ENCODE measurements at regions not wholly inside any gene's neighbourhood (a gene's known extent, or its start where the extent isn't known, plus 50 kb on each side); places are given as distances from the start of the nearest gene placed in this dataset.
"Not testable (repeated sequence)": the region's sequence is repeated elsewhere in the genome, so short reads cannot be mapped to it uniquely, and the experiment has no call there.

DNA sequence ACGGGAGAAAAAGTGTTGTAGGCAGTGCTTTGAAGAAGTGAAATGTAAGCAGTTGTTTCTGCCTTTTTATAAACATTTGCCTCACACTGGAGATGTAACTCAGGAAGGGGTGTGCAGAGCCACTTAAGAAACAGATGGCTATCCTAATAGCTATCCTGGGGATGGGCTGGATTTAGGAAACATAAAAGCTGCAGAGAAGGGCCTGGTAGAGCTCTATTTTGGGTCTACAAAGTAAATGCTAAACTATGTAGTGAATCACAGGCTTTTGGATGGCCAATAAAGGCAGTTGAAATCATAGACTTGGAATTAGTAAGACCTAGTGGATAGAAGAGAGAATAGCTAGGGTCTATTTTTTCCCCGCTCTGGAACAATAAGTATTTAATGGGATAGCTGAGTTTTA lies 79.9 kb upstream of the AGR3 start:
- no peaks in the 10 kb centered on the region for H3K9me3 Mint-ChIP-seq
- no peak overlapping the region for H3K27ac ChIP-seq (ENCODE audit: low read length)
- H3K36me3 Mint-ChIP-seq: no peaks in the 10 kb centered on the region
- WGBS (ENCODE audit: insufficient coverage): 87% methylated on average over 2 of the region's 2 CpGs
- no peaks in the 10 kb centered on the region for H3K36me3 ChIP-seq (ENCODE audit: control insufficient read depth, insufficient read depth, low read length)
- peaks cover 6% of the 10 kb centered on the region for H3K9me3 ChIP-seq (ENCODE audit: control insufficient read depth, insufficient read depth, low read length)
- no peak for DNase-seq
- intact Hi-C loops (cut with micrococcal nuclease): no loop called here
- H3K27me3 Mint-ChIP-seq (ENCODE audit: low read depth in 2 of 2): no peaks in the 10 kb centered on the region
- TF ChIP-seq, protein P1, sequence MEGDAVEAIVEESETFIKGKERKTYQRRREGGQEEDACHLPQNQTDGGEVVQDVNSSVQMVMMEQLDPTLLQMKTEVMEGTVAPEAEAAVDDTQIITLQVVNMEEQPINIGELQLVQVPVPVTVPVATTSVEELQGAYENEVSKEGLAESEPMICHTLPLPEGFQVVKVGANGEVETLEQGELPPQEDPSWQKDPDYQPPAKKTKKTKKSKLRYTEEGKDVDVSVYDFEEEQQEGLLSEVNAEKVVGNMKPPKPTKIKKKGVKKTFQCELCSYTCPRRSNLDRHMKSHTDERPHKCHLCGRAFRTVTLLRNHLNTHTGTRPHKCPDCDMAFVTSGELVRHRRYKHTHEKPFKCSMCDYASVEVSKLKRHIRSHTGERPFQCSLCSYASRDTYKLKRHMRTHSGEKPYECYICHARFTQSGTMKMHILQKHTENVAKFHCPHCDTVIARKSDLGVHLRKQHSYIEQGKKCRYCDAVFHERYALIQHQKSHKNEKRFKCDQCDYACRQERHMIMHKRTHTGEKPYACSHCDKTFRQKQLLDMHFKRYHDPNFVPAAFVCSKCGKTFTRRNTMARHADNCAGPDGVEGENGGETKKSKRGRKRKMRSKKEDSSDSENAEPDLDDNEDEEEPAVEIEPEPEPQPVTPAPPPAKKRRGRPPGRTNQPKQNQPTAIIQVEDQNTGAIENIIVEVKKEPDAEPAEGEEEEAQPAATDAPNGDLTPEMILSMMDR (IDR thresholded peaks at IDR 0.05): no peak
- ATAC-seq: no peak
- no peak overlapping the region for H3K27ac Mint-ChIP-seq
- no peaks in the 10 kb centered on the region for H3K27me3 ChIP-seq (ENCODE audit: control insufficient read depth, insufficient read depth, low read length)
- H3K4me3 Mint-ChIP-seq: no peak overlapping the region
- no peaks in the 10 kb centered on the region for H3K4me1 Mint-ChIP-seq
- H3K4me3 ChIP-seq (ENCODE audit: low read length): no peak overlapping the region
- H3K4me1 ChIP-seq (ENCODE audit: control insufficient read depth, insufficient read depth, low read length): no peaks in the 10 kb centered on the region

DNA sequence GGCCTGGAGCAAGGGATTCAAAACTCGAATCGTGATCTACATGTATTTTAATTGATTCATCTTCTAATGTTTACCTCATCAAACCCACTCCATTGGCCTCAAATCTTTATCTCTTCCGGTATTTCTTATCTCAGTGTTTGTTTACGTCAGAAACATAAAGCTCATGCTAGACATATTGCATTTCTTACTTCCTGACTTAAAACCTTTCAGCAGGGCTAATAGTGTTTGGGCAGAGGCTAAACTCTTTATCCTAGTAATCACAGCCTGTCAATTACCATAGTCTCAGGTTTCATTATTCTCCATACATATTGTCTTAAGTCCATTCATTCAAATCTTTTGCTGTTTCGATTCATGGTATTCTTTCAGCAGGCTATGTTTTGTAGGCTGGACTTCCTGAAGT lies 81.3 kb upstream of the AGR3 start:
- Mint-ChIP-seq H3K27ac (no peak overlapping the region), H3K9me3 (no peaks in the 10 kb centered on the region), H3K4me1 (no peaks in the 10 kb centered on the region), H3K4me3 (no peak overlapping the region), H3K36me3 (no peaks in the 10 kb centered on the region), H3K27me3 (ENCODE audit: low read depth in 2 of 2) (no peaks in the 10 kb centered on the region)
- Histone ChIP-seq H3K4me3 (ENCODE audit: low read length) (no peak overlapping the region), H3K4me1 (ENCODE audit: control insufficient read depth, insufficient read depth, low read length) (no peaks in the 10 kb centered on the region), H3K27ac (ENCODE audit: low read length) (no peak overlapping the region), H3K9me3 (ENCODE audit: control insufficient read depth, insufficient read depth, low read length) (peaks cover 6% of the 10 kb centered on the region), H3K36me3 (ENCODE audit: control insufficient read depth, insufficient read depth, low read length) (no peaks in the 10 kb centered on the region), H3K27me3 (ENCODE audit: control insufficient read depth, insufficient read depth, low read length) (no peaks in the 10 kb centered on the region)
- ATAC-seq (no peak), DNase-seq (no peak)
- intact Hi-C loops (cut with micrococcal nuclease): no loop called here
- WGBS (ENCODE audit: insufficient coverage): 86% methylated on average over 5 of the region's 5 CpGs
- TF ChIP-seq, protein P1 (IDR thresholded peaks at IDR 0.05): no peak

DNA sequence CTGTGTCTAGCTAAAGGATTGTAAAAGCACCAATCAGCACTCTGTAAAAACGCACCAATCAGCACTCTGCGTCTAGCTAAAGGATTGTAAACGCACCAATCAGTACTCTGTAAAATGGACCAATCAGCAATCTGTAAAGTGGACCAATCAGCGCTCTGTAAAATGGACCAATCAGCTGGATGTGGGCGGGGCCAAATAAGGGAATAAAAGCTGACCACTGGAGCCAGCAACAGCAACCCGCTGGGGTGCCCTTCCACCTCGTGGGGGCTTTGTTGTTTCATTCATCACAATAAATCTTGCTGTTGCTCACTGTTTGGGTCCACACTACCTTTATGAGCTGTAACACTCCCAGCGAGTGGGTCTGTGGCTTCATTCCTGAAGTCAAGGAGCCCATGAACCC lies 83.9 kb upstream of the AGR3 start:
- H3K36me3 ChIP-seq (ENCODE audit: control insufficient read depth, insufficient read depth, low read length); H3K4me1 ChIP-seq (ENCODE audit: control insufficient read depth, insufficient read depth, low read length); intact Hi-C loops (cut with micrococcal nuclease); H3K27me3 ChIP-seq (ENCODE audit: control insufficient read depth, insufficient read depth, low read length); H3K4me3 ChIP-seq (ENCODE audit: low read length); H3K27ac ChIP-seq (ENCODE audit: low read length); H3K4me1 Mint-ChIP-seq; H3K4me3 Mint-ChIP-seq; H3K9me3 ChIP-seq (ENCODE audit: control insufficient read depth, insufficient read depth, low read length); DNase-seq; H3K9me3 Mint-ChIP-seq; H3K27ac Mint-ChIP-seq; ATAC-seq; H3K36me3 Mint-ChIP-seq; H3K27me3 Mint-ChIP-seq (ENCODE audit: low read depth in 2 of 2): not testable (repeated sequence)
- WGBS (ENCODE audit: insufficient coverage): 87% methylated on average over 8 of the region's 8 CpGs

DNA sequence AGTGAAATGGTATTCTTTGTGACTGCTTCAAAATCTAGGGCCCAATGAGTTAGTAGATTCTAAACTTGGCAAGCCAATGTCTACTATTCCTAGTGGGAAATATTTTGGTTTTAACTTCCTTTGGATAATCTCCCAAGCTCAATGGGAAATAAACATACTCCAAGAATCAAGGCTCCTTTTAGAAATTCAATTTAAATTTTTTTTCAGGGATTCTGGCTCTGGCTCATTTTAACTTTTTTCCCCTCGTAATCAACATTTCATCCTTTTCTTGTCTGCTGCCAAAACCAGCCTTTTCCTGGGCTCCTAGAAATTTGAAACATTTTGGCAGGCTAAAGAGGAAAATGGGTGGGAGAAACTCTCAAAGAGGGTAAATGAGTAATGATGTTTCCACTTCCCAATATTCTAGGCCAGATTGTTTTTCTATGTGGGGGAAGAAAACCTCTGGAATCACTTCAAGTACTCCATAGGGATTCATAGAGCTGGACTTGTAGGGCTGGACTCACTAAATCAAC lies 85.6 kb upstream of the AGR3 start:
- intact Hi-C loops (cut with micrococcal nuclease): no loop called here
- peaks cover 6% of the 10 kb centered on the region for H3K9me3 ChIP-seq (ENCODE audit: control insufficient read depth, insufficient read depth, low read length)
- H3K27ac Mint-ChIP-seq: no peak overlapping the region
- H3K27me3 ChIP-seq (ENCODE audit: control insufficient read depth, insufficient read depth, low read length): no peaks in the 10 kb centered on the region
- H3K4me1 ChIP-seq (ENCODE audit: control insufficient read depth, insufficient read depth, low read length): no peaks in the 10 kb centered on the region
- no peaks in the 10 kb centered on the region for H3K36me3 ChIP-seq (ENCODE audit: control insufficient read depth, insufficient read depth, low read length)
- DNase-seq: no peak
- 88% methylated on average over 1 of the region's 1 CpG for WGBS (ENCODE audit: insufficient coverage)
- no peaks in the 10 kb centered on the region for H3K4me1 Mint-ChIP-seq
- TF ChIP-seq, protein P1 (IDR thresholded peaks at IDR 0.05): no peak
- no peak overlapping the region for H3K27ac ChIP-seq (ENCODE audit: low read length)
- no peak overlapping the region for H3K4me3 ChIP-seq (ENCODE audit: low read length)
- ATAC-seq: no peak
- no peaks in the 10 kb centered on the region for H3K27me3 Mint-ChIP-seq (ENCODE audit: low read depth in 2 of 2)
- no peak overlapping the region for H3K4me3 Mint-ChIP-seq
- H3K9me3 Mint-ChIP-seq: no peaks in the 10 kb centered on the region
- H3K36me3 Mint-ChIP-seq: no peaks in the 10 kb centered on the region
